SU-DHL-6 (cell line): ENCODE measurements at regions not wholly inside any gene's neighbourhood (a gene's known extent, or its start where the extent isn't known, plus 50 kb on each side); places are given as distances from the start of the nearest gene placed in this dataset.

Experiments
- CTCF ChIP-seq: fragments of 200-600 bp; sonication (generic); IDR thresholded peaks from one replicate; pipeline ENCODE4 v1.5.1; 2017; ENCODE audit warnings: antibody characterized with exemption, mild to moderate bottlenecking, low read length, moderate library complexity; ENCODE audit not compliant: insufficient read depth, poor library complexity, severe bottlenecking
- EZH2phosphoT487 ChIP-seq: fragments of 200-600 bp; sonication (generic), shearing (Covaris generic); conservative IDR thresholded peaks from 2 replicates; pipeline ENCODE4 v1.6.1; 2018; ENCODE audit warnings: mild to moderate bottlenecking, antibody characterized with exemption, low read length, moderate library complexity, mixed read lengths

DNA sequence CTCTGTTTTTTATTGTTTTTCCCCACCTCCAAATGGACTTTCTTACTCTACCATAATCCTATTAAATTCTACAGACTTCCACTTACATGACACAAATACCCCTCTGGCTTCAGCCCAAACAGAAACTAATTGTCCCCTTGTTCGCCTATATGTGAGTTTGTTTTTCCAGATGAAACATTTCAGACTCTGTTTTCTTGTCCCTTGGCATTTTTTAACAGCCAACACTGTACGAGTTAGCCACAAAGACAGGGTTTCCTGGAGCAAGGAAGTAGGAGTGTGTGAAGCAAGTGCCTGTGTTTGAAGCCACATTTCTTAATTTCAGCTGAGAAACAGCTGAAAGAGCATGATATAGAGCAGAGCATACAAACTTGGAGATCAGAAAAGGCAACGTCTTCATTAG lies 382.2 kb upstream of the CDH5 start:
- TF ChIP-seq CTCF (no peak), EZH2phosphoT487 (no peak)
